Kasumi-1 (cell line): ENCODE measurements at regions not wholly inside any gene's neighbourhood (a gene's known extent, or its start where the extent isn't known, plus 50 kb on each side); places are given as distances from the start of the nearest gene placed in this dataset.

Experiments
- DNase-seq, 2 experiments: peaks; one replicate each; lab custom pipeline; 2025; lab: John Stamatoyannopoulos, UW

GRCh38 chr3:76969996-76970615 lies 69.8 kb upstream of the ROBO2 start:
- DNase-seq, result no peak

GRCh38 chr3:76972624-76973296 lies 67.1 kb upstream of the ROBO2 start:
- DNase-seq, result no peak

DNA sequence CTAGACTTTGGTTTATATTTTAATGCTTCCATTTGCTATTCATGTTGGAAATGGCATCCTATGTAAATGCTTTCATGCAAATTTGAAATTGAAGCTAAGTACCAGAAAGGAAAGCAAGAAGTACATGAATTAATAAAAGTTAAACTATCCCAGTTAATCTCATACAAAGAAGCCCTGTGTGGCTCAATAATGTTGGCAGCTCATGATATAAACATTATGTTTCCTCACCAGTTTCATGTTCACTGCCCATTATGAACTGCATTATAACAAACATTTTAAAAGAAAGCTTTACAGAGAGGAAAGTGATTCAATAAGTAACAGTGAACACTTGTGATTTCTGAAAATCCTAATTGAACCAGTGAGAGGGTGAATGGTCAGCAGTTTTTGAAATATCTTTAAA lies 62.9 kb upstream of the ROBO2 start:
- DNase-seq, result no peak

- no peak for DNase-seq
Observed at GRCh38 chr3:76985645-76986044, 54.3 kb upstream of the ROBO2 start.

DNA sequence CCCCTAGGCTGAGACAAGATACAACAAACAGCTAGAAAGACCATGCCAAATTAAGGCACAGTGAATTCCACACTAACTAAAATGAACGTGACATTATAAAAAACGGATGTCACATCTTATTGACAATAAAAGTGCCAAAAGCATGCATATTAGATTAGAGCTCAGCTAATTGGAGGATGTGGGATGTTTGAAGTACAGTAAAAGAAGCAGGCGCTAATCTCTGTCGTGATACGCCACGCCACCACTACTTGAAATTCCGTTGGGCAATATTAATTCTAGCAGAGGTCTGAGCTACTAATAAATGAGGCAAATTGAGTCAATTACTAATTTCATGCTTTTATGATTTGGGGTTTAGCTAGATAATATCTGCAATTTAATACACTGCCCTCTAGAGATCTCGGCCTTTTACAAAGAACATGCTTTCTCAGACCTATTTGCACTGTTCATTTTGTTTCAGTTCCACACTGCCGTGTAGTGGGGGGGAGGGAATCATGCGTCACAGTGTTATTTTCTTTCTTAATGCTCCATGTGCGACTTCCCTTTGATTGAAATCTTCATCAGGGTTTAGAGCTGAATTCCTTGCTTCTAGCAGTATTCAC lies 52.9 kb upstream of the ROBO2 start:
- no peak for DNase-seq
